ENCODE measurements at regions not wholly inside any gene's neighbourhood (a gene's known extent, or its start where the extent isn't known, plus 50 kb on each side); places are given as distances from the start of the nearest gene placed in this dataset.

DNA sequence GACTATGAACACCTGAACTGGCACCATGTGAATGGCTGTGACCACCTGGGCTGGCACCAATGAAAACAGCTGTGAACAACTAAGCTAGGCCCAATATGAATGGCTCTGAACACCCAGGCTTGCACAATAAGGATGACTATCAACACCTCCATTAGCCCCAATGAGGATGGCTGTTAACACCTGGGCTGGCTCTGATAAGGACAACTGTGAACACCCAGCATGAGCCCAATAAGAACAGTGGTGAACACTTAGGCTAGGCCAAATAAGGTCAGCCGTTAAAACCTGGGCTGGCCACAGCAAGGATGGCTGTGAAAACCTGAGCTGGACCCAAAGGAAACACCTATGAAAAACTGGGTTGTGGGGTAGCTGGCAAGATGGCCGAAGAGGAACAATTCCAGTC lies 1163.1 kb downstream of the UQCRFS1 start:
- TF ChIP-seq YY1 (IDR thresholded peaks at IDR 0.05; ENCODE audit: insufficient read depth, insufficient read length) (no peak), ZNF274 (IDR thresholded peaks at IDR 0.05; ENCODE audit: low read depth, low read length) (no peak)

Data from NT2/D1 (cell line).